ENCODE measurements at regions not wholly inside any gene's neighbourhood (a gene's known extent, or its start where the extent isn't known, plus 50 kb on each side); places are given as distances from the start of the nearest gene placed in this dataset.
"Not testable (repeated sequence)": the region's sequence is repeated elsewhere in the genome, so short reads cannot be mapped to it uniquely, and the experiment has no call there.

DNA sequence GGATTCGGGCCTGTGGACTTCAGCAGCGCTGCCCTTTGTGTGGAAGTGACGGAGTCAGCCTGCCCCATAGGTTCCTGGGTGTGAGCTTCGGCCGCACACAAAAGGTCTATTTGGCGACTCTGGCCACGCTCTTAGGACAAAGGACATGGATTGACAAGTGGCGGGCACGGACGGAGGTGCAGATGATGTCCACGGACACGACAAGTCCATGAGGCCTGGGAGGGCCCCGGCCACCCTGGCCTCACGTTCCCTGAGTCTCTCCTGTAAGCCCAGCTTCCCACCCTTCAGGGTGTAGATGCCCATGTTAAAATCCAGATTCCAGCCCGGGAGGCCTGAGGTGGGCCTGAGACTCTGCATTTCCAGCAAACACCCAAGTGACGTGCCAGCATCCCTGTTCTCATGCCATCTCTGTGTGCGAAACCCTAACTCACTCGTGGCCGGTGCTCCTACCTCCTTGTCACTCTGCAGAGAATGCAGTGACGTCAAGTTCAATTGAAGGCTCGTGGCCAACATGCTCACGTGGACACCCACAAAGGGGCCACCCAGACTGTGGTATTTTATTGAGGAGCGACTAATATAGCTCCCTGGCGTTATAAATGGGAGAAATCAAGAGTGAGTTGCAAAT lies 111.7 kb downstream of the RTP5 start:
- H3K4me3 ChIP-seq (ENCODE audit: low read depth, low read length): no peak overlapping the region
- no peaks in the 10 kb centered on the region for H3K27me3 ChIP-seq (ENCODE audit: control insufficient read depth, insufficient read depth, low read length)
- H3K9ac ChIP-seq (ENCODE audit: low read depth, low read length): no peak overlapping the region
- H3K36me3 ChIP-seq (ENCODE audit: control insufficient read depth, insufficient read depth, low read length): no peaks in the 10 kb centered on the region
- no peaks in the 10 kb centered on the region for H3K9me3 ChIP-seq (ENCODE audit: control insufficient read depth, insufficient read depth, low read length)
- H3K4me1 ChIP-seq (ENCODE audit: control insufficient read depth, insufficient read depth, low read length): no peaks in the 10 kb centered on the region

DNA sequence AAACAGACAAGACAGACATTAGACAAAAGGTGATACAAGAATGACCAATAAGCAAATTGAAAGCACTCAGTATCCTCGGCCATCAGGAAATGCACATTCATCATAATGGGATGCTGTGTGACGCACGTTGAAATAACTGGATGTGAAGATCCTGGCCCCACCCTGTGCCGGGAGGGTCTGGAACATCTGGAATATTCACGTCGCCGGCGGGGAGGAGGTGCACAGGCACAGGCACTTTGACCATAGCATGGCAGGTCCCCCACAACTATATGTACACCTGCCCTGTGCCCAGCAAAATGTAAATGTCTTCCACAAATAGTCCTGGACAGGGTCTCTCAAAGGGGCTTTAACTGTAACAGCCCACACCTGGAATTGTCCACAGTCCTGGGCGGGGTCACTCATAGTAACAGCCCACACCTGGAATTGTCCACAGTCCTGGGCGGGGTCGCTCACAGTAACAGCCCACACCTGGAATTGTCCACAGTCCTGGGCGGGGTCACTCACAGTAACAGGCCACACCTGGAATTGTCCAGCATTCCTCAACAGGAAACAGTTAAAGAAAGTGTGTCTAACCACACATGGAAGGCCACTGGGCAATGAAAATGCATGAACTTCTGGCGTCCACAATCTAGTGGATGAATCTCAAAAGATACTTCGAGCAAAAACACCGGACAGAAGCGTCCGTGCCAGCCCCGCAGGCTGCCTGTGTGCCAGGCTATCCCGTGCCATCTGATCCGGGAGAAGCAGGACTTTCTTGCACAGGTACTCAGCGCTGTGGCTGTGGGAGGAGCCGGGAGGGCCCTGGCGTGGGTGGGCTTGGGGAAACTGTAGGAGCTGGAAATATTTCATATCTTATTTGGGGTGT lies 113.4 kb downstream of the RTP5 start:
- Histone ChIP-seq H3K4me3 (ENCODE audit: low read depth, low read length) (no peak overlapping the region), H3K9me3 (ENCODE audit: control insufficient read depth, insufficient read depth, low read length) (peaks cover 3% of the 10 kb centered on the region), H3K4me1 (ENCODE audit: control insufficient read depth, insufficient read depth, low read length) (no peaks in the 10 kb centered on the region), H3K36me3 (ENCODE audit: control insufficient read depth, insufficient read depth, low read length) (no peaks in the 10 kb centered on the region), H3K9ac (ENCODE audit: low read depth, low read length) (no peak overlapping the region), H3K27me3 (ENCODE audit: control insufficient read depth, insufficient read depth, low read length) (no peaks in the 10 kb centered on the region)

DNA sequence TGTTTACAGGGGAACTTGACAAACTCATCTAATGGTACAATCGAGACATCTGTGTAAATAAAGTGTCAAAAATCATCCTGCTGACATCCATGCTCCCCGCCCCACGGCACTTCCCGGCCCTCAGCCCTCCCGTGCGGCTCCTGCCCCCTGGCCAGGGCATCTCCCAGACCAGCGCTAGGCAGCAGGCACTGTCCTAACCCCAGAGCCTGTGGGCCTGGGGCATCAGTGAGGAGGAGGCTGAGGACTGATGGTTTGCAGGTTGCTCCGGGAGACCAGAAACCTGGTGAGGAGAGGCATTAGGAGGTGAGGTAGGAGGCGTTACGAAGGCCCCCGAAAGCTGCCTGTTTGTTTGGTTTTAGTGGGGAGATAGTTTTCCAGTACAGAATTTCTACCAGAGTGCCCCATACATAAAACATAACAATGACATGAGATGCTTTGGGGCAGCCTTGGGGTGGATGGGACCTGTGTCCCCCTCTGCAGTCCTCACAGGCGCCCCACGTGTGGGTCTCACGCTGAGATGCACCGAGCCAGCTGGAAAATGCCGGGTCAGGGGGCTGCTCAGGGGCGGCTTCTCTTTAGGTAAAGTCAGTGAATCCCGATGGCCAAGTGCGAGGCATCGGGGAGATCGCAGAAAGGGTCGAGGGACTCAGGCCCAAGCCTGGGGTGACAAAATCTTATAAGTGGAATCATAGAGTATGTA lies 114.2 kb downstream of the RTP5 start:
- Histone ChIP-seq H3K9ac (ENCODE audit: low read depth, low read length) (no peak overlapping the region), H3K4me3 (ENCODE audit: low read depth, low read length) (no peak overlapping the region), H3K27me3 (ENCODE audit: control insufficient read depth, insufficient read depth, low read length) (no peaks in the 10 kb centered on the region), H3K9me3 (ENCODE audit: control insufficient read depth, insufficient read depth, low read length) (peaks cover 3% of the 10 kb centered on the region), H3K36me3 (ENCODE audit: control insufficient read depth, insufficient read depth, low read length) (no peaks in the 10 kb centered on the region), H3K4me1 (ENCODE audit: control insufficient read depth, insufficient read depth, low read length) (no peaks in the 10 kb centered on the region)

DNA sequence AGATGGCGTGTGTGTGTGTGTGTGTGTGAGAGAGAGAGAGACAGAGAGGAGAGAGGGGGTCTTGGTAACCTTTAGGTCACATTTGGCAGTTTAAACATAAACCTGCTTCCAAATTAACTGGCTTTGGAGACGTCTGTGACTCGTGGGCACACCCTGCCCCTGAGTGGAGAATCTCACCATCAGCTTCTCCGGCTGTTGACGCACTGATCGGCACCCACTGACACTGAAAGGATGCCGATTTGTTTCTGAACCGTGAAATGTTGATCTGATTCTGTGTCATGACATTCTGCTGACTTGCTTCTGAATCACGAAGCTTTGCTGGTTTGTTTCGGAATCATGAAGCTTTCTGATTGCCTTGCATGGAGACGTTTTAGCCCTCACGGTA lies 114.7 kb downstream of the RTP5 start:
- no peak overlapping the region for H3K4me3 ChIP-seq (ENCODE audit: low read depth, low read length)
- H3K36me3 ChIP-seq (ENCODE audit: control insufficient read depth, insufficient read depth, low read length): no peaks in the 10 kb centered on the region
- no peaks in the 10 kb centered on the region for H3K4me1 ChIP-seq (ENCODE audit: control insufficient read depth, insufficient read depth, low read length)
- no peaks in the 10 kb centered on the region for H3K27me3 ChIP-seq (ENCODE audit: control insufficient read depth, insufficient read depth, low read length)
- no peak overlapping the region for H3K9ac ChIP-seq (ENCODE audit: low read depth, low read length)
- H3K9me3 ChIP-seq (ENCODE audit: control insufficient read depth, insufficient read depth, low read length): peaks cover 3% of the 10 kb centered on the region

DNA sequence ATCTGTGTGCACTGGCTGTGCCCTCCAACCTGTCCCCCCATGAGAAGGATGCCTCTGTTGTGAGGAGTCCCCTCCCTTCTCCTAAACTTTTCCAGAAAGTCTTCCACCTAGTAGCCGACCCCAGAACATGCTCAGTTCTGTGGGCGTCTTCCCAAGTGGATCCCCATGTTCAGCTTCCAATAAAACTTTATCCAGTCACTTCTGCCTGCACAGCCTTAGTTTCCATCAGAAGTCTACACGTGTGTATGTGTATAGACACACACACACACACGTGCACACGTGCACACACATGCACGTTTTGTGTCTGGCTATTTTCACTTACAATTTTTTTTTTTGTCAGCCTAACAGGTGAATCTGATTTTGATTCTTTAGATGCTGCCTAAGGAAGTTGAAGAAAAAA lies 115.1 kb downstream of the RTP5 start:
- H3K27me3 ChIP-seq (ENCODE audit: control insufficient read depth, insufficient read depth, low read length): no peaks in the 10 kb centered on the region
- no peak overlapping the region for H3K4me3 ChIP-seq (ENCODE audit: low read depth, low read length)
- no peaks in the 10 kb centered on the region for H3K36me3 ChIP-seq (ENCODE audit: control insufficient read depth, insufficient read depth, low read length)
- H3K9ac ChIP-seq (ENCODE audit: low read depth, low read length): no peak overlapping the region
- H3K4me1 ChIP-seq (ENCODE audit: control insufficient read depth, insufficient read depth, low read length): no peaks in the 10 kb centered on the region
- peaks cover 3% of the 10 kb centered on the region for H3K9me3 ChIP-seq (ENCODE audit: control insufficient read depth, insufficient read depth, low read length)

DNA sequence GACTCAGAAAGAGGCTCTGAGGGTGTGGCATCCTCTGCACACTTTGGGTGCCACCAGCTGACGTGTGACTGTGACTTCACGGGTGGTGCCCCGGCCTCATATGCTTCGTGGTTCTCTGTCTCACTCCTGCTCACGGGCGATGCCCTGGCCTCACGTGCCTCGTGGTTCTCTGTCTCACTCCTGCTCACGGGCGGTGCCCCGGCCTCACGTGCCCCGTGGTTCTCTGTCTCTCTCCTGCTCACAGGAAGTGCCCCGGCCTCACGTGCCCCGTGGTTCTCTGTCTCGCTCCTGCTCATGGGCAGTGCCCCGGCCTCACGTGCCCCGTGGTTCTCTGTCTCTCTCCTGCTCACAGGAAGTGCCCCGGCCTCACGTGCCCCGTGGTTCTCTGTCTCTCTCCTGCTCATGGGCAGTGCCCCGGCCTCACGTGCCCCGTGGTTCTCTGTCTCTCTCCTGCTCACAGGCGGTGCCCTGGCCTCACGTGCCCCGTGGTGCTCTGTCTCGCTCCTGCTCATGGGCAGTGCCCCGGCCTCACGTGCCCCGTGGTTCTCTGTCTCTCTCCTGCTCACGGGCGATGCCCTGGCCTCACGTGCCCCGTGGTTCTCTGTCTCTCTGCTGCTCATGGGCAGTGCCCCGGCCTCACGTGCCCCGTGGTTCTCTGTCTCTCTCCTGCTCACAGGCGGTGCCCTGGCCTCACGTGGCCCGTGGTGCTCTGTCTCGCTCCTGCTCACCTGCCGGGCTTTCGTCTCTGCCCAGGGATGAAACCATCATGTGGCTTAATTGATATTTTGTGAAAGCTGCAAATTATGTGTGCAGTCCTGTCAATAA lies 115.8 kb downstream of the RTP5 start:
- H3K36me3 ChIP-seq (ENCODE audit: control insufficient read depth, insufficient read depth, low read length); H3K4me3 ChIP-seq (ENCODE audit: low read depth, low read length); H3K4me1 ChIP-seq (ENCODE audit: control insufficient read depth, insufficient read depth, low read length); H3K9me3 ChIP-seq (ENCODE audit: control insufficient read depth, insufficient read depth, low read length); H3K9ac ChIP-seq (ENCODE audit: low read depth, low read length); H3K27me3 ChIP-seq (ENCODE audit: control insufficient read depth, insufficient read depth, low read length): not testable (repeated sequence)

DNA sequence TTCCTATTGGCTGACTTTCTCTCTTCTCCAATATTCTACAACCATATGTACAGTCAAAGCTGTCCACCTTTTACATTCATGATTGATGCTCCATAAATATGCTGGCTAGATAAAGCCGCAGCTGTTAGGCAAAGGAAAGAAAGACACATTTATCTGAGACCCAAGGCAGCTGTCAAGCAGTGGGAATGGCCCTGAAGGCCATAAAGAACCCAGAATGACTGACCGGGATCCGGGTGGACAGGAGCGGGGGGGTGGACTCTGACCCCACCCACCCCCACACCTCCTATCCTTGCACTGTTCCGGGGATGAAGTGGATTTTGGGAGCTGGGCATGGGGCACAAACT lies 116.4 kb downstream of the RTP5 start:
- H3K4me3 ChIP-seq (ENCODE audit: low read depth, low read length): no peak overlapping the region
- no peak overlapping the region for H3K9ac ChIP-seq (ENCODE audit: low read depth, low read length)
- no peaks in the 10 kb centered on the region for H3K36me3 ChIP-seq (ENCODE audit: control insufficient read depth, insufficient read depth, low read length)
- peaks cover 3% of the 10 kb centered on the region for H3K9me3 ChIP-seq (ENCODE audit: control insufficient read depth, insufficient read depth, low read length)
- H3K4me1 ChIP-seq (ENCODE audit: control insufficient read depth, insufficient read depth, low read length): no peaks in the 10 kb centered on the region
- H3K27me3 ChIP-seq (ENCODE audit: control insufficient read depth, insufficient read depth, low read length): no peaks in the 10 kb centered on the region

DNA sequence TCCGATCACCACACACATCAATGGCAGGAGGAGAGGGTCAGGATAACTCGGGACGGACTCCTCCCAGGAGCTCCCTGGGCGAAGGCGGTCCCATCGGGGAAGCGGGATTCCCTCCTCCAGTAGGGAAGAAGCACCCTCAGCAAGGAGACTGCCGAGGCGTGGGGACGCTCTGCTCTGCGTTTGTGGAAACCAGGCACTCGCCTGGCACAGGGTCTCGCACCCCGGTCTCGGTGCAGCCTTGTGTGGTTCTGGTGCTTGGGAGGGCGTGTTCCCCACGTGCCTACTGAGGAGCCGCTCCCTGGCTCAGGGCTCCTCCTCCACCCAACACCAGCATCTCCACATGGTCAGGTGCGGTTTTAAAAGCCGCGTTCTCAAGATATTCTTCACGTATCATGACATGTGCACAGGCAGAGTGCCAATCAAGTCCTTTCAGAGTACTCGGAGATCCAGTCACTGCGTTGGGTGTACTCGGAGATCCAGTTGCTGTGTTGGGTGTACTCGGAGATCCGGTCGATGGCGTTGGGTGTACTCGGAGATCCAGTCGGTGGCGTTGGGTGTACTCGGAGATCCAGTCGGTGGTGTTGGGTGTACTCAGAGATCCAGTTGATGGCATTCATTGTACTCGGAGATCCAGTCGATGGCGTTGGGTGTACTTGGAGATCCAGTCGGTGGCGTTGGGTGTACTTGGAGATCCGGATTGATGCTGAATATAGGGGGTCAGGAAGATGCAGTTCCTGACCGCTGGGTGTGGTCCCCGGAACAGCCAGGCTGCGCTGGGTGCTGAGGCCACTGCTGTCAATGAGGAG lies 117.5 kb downstream of the RTP5 start:
- H3K9me3 ChIP-seq (ENCODE audit: control insufficient read depth, insufficient read depth, low read length): peaks cover 3% of the 10 kb centered on the region
- no peaks in the 10 kb centered on the region for H3K36me3 ChIP-seq (ENCODE audit: control insufficient read depth, insufficient read depth, low read length)
- H3K9ac ChIP-seq (ENCODE audit: low read depth, low read length): no peak overlapping the region
- H3K4me1 ChIP-seq (ENCODE audit: control insufficient read depth, insufficient read depth, low read length): no peaks in the 10 kb centered on the region
- H3K4me3 ChIP-seq (ENCODE audit: low read depth, low read length): no peak overlapping the region
- H3K27me3 ChIP-seq (ENCODE audit: control insufficient read depth, insufficient read depth, low read length): no peaks in the 10 kb centered on the region

DNA sequence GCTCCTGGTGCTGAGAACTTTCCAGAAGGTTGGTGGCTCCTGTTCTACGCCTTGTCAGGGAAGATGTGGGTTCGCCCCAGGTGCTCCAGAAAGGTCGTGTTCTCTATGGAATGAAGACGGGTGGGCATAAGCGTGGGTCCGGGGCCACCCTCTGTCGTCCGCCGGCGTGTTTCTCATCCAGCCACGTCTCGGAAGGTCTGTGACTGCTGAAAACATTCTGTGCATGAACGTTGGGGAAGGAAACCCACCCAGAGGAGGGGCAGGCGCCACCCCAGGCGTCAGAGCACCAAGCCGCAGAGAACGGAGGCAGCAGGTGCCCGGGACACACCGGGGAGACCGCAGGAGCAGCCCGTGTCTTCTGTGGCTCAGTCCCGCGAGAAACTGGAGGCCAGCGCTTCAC lies 118.2 kb downstream of the RTP5 start:
- H3K4me3 ChIP-seq (ENCODE audit: low read depth, low read length): no peak overlapping the region
- no peaks in the 10 kb centered on the region for H3K27me3 ChIP-seq (ENCODE audit: control insufficient read depth, insufficient read depth, low read length)
- peaks cover 3% of the 10 kb centered on the region for H3K9me3 ChIP-seq (ENCODE audit: control insufficient read depth, insufficient read depth, low read length)
- no peaks in the 10 kb centered on the region for H3K36me3 ChIP-seq (ENCODE audit: control insufficient read depth, insufficient read depth, low read length)
- no peaks in the 10 kb centered on the region for H3K4me1 ChIP-seq (ENCODE audit: control insufficient read depth, insufficient read depth, low read length)
- no peak overlapping the region for H3K9ac ChIP-seq (ENCODE audit: low read depth, low read length)

DNA sequence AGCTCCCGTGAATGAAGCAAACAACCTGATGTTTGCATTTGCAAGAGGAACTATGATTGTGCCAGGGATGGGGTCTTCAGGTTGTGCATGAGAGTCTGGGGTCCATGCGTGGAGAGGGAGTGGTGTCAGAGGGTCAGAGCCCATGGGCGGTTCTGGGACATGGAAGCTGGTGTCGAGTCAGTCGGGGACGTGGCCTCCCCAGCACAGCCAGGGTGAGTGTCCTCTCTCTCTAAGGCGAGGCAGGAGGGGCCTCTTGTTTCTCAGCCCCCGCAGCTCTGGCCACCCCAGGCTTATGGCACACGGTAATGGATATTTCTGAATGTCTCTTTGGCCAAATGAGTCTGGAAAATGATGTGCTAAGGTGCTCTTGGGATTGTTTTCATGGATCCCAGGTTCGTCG lies 118.6 kb downstream of the RTP5 start:
- no peaks in the 10 kb centered on the region for H3K4me1 ChIP-seq (ENCODE audit: control insufficient read depth, insufficient read depth, low read length)
- no peaks in the 10 kb centered on the region for H3K36me3 ChIP-seq (ENCODE audit: control insufficient read depth, insufficient read depth, low read length)
- peaks cover 3% of the 10 kb centered on the region for H3K9me3 ChIP-seq (ENCODE audit: control insufficient read depth, insufficient read depth, low read length)
- no peak overlapping the region for H3K4me3 ChIP-seq (ENCODE audit: low read depth, low read length)
- no peak overlapping the region for H3K9ac ChIP-seq (ENCODE audit: low read depth, low read length)
- H3K27me3 ChIP-seq (ENCODE audit: control insufficient read depth, insufficient read depth, low read length): no peaks in the 10 kb centered on the region

DNA sequence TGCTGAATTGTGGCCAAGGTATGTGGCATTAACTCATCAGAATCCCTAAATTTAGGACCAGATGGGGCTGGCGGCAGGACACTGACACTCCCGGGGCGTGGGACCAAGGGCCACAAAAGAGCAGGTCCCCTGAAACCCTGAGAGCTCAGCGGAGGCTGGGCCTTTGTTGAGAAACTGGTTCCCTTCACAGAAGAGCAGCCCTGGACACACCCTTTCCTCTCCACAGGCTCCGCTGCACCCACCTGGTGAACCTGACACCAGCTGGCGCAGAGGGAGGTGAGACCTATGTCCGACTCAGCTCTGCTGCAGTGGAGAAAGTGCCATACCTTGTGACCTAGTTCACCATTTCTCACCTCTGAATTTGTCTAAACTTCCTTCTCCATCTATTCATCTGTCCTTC lies 119.5 kb downstream of the RTP5 start:
- Histone ChIP-seq H3K4me3 (ENCODE audit: low read depth, low read length) (no peak overlapping the region), H3K27me3 (ENCODE audit: control insufficient read depth, insufficient read depth, low read length) (no peaks in the 10 kb centered on the region), H3K9ac (ENCODE audit: low read depth, low read length) (no peak overlapping the region), H3K9me3 (ENCODE audit: control insufficient read depth, insufficient read depth, low read length) (peaks cover 3% of the 10 kb centered on the region), H3K36me3 (ENCODE audit: control insufficient read depth, insufficient read depth, low read length) (no peaks in the 10 kb centered on the region), H3K4me1 (ENCODE audit: control insufficient read depth, insufficient read depth, low read length) (no peaks in the 10 kb centered on the region)
